GM21825 (cell line): ENCODE measurements at regions not wholly inside any gene's neighbourhood (a gene's known extent, or its start where the extent isn't known, plus 50 kb on each side); places are given as distances from the start of the nearest gene placed in this dataset.

Experiments used
- ATAC-seq: cut with Tn5 transposase; IDR thresholded peaks from one replicate; pipeline ENCODE4 v1.9.1; 2021; ENCODE audit warnings: mild to moderate bottlenecking, moderate library complexity; ENCODE audit not compliant: unreplicated experiment

DNA sequence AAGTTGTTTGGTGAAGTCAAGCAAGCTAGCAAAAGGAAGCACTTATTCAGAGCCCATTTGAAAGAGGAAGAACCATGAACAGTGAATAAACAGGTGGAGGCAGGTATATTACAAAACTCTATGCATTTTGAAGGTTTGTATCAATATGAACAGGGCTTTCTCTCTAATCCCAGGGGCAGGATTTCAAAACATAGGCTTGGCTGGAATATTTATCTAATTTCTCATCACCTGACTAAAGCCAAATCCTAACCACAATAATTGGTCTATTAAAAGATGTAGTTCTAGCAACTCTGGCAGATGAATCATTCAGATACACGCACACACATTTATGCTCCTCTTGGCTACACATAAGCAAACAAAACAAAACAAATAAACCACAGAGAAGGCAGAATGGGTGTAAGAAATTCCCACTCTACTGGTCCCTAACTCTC lies 554.4 kb downstream of the INHBA start:
- ATAC-seq, result no peak

DNA sequence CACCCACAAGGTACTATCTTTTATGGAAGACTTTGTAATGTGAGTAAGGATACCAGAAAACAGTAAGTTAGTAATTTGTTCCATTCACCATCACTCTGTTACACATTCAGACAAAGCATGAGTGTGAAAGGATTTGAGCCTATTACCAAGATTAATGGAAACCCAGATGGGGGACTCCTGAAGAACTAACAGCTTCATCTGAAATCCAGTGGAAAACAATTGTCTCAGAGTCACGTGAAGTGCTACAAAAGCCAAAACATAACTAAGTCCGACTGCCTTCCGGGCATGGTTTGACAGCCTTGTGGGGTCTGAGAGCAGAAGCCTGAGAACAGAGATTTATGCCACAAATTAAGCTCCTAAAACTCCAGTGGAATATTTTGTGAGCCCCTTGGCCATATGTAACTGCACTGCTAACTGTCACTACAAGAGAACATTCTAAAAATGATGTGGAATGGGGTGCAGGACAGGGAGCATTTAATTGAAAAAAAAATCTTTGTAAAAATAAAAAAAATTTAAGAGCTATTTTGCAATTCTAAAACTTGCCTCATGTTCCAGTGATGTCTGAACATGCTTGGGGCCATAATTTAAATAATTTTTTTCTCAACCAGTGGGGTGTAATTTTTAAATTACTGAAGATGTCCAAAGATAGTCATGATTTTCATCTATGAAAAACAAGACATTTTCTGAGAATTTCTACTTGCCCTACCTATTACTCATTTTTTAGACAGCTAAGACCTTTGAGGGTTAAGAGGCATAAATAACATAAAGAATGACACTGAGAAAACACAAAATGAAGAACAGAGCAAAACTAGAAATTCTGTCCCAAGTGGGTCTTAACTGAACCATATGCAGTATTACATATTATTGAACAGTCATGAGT lies 555.0 kb downstream of the INHBA start:
- ATAC-seq, result no peak

DNA sequence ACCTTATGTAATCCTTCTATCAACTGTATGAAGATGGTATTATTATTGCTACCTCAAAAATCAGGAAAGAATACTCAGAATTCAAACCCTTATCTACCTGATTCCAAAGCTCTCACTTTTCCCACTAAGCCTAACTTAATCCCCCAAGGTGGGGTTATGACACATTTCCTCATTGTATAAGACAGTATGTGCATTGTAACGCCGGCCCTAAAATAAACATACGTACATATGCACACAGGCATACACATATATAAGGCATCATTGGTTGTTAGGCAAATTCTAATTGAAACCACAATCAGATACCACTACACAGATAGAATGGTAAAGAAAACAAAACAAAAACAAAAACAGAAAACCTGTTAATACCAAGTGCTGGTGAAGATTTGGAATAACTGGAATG lies 556.5 kb downstream of the INHBA start:
- ATAC-seq, result no peak

DNA sequence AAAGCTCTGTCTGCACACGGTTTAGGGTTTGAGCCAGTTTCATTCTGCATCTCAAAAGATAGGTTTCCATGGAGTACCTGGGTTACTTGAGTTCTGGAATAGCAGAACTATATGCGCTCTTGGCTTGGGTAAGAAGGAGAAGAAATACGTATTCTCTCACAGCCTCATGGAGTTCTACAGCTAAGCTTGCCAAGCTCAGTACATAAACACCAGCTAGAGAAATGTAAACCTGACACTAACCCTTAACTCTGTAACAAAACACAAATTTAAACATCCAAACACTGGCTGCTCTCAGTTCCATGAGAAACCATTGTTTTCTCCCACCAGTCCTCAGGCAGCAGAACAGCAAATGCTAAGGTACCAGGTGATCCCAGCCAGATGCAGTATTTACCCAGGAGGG lies 557.2 kb downstream of the INHBA start:
- ATAC-seq, result no peak

DNA sequence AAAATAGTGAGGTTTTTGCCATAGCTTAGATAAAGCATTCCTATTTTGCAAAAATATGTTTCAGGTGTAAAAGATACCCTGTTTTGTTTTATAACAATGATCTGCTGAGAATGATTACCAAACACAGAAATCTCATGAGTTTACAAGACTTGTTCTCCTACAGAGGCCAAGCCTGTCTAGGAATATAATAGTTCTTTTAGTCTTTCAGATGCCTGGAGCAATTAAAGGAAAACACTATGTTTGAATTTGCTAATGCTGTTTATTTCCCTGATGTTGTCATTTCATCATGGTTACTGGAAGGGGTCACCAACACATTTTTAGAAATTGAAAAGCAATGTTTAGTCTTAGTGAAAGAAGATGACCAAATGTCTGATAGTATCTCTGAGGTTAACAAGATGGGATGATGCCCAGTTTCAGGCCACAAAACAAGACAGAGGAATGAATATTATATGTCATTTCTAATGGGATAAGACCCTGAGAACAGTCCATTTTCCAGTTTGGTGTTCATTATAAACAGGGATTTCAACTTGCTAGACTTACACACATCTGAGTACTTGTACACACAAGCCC lies 559.9 kb downstream of the INHBA start:
- no peak for ATAC-seq

DNA sequence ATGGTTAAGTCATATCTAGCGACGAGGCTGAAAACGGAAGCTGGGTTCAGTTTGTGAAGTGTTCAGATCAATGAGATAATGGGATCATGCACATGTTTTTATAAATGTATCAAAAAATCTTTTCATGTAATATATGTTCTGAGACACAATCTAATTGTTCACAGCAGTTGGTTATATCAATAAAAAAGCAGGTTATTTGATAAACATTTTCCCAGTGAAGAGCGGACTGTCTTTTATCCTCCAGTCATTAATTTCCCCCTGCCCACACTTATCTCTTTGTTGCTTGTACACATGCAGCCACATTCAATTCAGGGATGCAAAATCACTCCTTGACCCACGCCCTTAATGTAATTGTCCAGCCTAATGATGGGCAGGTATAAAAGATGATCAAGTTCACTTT lies 563.1 kb downstream of the INHBA start:
- no peak for ATAC-seq

DNA sequence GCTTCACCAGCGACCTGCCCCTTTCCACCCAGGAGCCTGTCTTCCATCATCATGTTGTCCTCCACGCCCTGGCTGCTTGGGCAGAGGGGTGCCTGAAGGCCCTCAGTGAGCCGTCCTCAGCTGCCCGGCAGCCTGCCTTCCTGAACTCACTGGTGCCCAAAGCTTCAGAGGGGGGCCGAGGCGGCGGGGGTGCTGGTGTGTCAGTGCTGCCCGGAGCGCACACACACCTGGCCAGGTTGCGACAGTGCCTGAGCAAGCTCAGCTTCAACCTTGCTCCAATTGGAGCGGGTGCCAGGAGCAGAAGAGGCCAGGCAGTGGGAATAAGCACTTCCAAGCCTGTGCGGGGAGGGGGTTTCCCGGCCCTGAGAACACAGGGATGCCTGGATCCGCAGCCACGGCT lies 566.3 kb downstream of the INHBA start:
- ATAC-seq, result no peak

DNA sequence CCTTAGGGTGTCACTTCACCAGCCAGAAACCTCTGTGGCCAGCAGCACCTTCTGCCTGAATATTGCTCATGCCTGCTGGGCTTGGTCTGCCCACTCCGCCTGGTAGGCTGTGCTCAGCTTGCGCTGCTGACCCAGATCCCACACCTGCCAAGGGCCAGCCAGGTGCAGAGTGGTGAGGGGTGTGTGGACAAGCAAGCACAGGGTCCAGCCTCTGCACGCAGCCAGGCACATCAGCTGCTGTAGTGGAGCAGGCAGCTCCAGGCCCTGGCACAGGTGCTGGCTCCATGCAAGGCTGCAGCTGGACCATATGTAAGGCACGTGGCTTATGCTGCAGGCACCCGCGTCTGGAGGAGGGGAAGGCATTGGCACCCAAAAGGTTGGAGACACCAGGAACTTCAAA lies 567.4 kb downstream of the INHBA start:
- no peak for ATAC-seq

DNA sequence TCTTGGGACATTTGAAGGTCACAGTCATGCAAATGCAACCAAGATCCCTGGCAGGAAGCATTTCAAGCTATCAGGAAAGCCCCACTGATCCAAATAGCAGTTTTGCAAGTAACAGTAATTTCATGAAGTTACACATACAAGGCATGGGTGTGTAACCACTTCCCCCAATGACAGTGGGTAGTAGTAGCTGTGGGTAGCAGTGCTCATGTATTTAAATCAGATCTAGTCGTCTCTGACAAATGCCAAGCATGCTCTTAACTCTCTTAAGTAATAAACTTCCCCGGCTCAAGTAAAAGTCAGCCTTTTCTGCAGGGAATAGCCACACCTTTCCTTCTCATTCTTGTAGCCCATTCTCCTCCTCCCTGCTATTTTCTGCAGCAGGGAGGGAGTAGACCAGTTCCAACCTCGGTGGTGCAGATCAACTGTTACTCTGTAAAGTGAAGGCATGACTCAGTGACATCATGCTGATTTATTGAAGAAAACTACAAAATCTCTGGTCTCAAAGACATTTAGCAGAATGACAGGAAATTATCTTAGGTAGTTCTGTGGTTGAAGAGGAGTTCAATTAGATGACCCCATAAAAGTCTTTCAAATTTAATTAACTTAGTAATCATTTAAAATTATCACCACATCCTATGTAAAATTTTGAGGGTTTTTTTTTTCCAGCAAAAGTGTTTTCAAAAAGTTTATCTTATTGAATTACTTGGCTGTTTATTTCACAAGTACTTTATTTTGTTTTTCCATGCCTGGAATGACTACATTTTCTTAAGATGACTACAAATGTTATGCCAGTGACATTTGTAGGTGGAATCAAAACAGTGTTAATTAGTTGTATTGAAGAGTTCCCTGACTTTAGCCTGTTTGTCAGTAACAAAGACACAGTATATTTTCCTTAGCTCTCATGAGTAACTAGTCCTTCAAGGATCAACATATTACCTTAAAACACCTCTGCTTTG lies 568.3 kb downstream of the INHBA start:
- ATAC-seq, result peak; percentile 90

DNA sequence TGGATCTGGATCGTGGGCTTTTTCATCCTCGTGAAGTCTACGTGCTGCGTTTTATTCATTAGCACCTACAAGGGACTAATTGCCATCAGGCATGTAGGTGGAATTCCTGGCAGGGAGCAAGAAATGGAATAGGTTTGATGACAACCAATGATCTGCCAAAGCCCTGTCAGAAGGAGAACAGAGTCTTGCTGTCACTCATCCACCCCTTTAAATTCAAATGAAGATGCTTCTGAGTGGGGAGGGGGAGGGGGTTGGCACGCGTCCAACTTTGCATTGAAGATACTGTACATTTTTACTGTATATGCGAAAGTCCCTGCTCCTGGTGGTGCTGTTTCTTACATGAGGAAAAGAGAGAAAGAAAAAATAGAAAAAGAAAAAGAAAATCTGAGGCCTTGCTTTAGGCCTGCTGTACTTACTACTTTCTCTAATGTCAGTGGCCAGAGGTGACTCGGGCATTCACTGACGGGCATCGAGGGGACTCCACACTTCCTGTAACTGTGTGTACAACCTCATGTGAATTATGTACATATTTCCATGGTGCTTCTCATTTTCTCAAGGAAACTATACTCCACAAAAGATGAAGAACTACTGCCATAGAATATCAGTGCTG lies 569.1 kb downstream of the INHBA start:
- ATAC-seq, result peak; percentile 34

DNA sequence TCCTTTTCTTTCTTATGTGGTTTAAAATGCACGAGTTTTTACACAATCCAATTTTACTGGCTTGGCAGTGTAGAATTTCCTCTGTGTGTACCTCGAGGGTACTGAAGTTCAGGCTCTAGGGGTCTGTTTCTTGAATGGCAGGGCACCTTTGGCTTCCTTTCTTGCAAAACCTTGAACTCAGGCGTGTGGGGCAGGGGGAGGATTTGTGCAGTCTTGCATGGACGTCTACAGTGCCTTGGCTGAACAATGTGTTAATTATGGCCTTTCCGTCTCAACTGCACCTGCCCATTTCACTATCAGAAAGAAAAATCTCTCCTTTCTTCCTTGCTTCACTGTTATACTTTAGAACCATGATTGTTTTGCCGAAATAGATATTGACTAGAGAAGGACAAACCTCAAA lies 570.9 kb downstream of the INHBA start:
- ATAC-seq, result no peak

DNA sequence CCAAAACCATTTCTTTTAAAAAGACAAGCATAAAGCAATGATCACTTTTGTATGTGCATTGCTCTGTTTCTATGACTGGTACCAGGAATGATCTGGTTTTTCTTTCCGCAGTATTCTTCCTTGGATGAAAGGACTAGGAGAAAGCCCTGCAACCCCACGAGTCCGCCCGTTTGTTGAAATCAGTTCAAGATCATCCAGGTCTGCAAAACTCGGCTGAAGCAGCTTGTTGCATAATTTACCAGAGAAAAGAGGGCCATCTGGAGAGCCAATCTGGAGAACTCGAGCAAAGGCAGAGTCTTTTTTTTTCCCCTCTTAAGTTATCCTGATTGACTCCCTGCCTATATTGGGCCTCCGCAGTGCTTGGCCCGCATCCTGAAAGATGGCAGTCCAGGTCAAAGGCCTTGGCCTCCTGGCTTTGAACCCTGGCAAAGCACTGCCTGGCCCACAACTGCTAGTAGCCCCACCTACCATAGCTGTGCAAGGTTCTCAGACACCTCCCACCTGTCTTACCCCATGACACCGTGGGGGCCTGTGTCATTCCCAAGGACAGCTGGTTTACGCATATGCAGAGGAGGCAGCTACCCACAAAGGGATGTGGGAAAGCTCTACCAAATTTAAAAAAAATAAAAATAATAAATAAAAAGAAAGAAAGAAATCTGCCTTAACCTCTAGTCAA lies 572.2 kb downstream of the INHBA start:
- ATAC-seq, result no peak

DNA sequence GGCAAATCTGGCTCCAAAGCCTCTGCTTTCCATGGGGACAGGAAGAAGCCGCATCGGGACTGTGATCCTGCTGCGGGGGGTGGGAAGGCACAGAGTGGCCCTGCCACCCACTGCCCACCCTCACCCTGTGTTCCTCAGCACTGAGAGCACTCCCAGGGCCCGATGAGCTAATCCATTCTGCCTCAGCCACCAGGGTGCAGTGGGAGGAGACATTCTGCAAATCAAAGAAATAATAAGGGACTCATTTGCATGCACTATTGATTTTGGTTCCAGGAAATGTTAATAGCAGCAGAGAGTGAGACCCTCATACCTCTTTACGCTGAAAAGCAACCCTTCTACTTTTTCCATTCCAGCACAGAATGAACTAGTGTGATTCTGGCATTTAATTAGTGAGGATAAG lies 572.8 kb downstream of the INHBA start:
- ATAC-seq, result no peak

DNA sequence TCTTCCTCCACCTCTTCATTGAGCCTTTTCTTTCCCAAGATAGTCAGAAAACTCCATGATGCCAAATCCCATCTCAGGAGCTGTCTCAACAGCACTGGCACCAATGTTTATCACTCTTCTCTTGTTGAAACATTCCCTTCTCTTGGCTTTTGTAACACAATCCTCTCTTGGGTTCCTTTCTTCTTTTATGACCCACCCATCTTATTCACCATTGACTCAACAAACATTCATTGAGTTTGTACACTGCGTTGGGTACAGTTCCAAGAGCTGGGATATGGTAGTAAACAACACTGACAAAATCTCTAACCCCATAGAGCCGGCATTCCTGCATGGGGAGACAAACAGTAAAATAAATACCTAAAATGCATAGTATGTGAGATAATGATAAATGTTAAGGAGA lies 577.5 kb downstream of the INHBA start:
- no peak for ATAC-seq

DNA sequence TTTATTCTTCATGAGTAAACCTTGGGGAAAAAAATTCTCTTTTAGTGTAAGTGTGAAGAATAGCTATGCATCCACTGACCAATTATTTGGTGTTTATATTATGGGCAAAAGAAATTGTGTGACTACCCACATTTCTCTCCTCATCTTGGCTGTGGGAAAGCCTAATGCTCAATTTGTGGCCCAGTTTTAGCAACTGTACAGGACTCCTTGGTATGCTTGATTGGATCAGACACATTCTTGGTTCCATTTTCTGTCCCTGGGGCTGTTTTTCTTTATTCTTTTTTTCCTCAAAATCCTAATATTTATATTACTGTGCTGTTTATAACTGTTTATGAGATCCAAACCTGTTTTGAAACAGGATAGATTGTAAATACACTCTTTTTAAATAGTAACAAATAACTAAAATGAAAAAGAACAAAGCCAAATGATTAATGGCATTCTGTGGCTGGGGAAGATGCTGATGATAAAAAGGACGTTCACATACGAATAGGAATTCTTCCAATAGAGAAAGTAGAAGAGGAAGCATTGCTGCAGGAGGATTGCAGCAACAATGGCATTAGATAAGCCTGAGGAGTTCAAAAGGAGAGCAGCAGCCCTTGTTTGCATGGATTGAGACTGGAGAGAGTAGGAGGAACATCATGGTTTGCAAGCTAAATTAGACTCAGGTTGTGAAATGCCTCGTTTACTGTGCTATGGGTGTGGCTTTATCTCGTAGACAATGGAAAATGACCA lies 580.5 kb downstream of the INHBA start:
- ATAC-seq, result no peak

DNA sequence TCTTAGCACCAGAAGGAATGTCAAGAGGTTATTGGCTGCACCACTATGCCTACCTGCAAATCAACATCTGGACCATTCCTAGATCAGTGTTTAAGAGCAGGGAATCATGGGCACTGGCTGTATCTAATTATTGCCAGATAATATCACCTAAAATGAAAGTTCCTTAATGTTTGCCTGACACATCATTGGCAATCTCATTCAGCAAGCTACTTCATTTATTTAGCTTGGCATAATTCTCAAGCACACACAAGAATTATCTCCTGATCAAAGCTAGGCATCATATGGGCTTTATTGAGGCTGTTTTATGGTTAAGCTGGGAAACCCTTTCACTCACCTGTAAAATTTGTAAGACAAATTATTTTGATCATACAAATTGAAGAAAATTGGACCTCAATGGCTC lies 581.7 kb downstream of the INHBA start:
- ATAC-seq, result no peak

DNA sequence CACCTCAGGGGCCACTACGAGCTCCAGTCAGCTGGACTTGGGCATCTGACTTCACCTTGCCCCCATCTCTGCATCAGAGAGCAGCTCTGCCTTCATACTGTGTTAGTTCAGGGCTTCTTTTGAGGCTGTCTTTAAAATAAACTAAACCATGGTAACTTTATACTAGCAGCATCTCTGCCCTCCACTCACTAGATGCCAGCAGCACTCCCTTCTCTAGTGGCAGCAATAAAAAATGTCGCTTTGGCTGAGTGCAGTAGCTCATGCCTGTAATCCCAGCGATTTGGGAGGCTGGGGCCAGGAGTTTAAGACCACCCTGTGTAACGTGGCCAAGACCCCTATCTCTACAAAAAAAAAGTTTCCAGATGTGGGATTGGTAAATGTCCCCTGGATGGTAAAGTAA lies 584.4 kb downstream of the INHBA start:
- ATAC-seq, result no peak

DNA sequence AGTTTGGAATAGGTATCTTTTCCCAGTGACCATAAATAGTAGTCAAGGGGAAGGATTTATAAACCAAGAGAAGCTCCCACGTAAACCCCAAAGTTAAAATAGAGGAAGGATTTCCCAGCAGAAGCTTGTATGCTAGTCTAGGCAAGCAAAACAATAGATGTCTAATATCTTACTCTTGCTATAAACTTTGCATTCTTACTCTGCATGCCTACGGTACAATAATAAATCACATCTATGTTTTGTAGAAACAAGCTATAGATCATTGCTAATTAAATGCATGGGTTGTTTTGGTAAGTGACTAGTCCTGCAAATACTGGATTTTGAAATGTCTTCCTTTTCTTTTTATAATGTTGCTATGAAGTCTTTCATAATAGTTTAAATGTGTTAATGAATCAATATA lies 585.5 kb downstream of the INHBA start:
- ATAC-seq, result no peak

DNA sequence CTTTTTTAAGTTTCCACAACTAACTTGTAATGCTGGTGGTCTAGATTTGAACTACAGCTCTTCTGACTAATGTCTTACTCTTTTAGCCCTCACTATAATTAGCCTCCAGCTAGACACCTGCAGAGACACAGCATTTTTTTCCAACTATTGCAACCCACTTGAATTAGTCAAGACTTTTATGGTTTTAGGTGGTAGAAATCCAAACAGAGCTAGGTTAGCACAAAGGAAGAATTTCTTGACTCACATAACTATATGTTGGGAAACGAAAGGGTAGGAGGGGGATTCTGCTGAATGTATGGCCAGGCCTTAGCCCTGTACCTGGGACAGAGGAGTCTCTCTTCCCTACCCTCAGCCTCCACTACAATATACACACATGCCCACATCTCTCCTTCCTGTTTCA lies 586.1 kb downstream of the INHBA start:
- no peak for ATAC-seq

DNA sequence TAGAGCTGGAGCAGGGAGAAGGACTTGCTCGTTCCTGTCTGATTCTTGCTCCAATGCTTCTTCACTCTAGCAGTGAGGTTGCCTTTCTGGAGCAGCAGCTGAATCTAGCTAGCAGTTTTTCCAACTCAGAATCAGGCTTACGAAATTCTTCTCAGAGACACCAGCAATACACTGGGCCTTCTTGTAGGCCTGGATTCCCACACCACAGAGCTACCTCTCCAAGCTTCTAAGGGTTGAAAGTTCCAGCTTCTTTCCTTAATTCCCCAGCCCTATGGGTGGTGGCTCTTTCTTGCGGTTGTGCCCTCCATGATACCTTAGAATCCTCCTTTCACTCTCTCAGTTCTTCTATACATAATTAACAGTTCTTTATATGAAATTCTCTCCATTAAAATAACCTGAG lies 586.6 kb downstream of the INHBA start:
- ATAC-seq, result no peak
